GM18873 (cell line): ENCODE measurements at regions not wholly inside any gene's neighbourhood (a gene's known extent, or its start where the extent isn't known, plus 50 kb on each side); places are given as distances from the start of the nearest gene placed in this dataset.
A peak's percentile ranks its signal among the peaks of the same experiment; 100 is the strongest.

Source experiments
- ATAC-seq: cut with Tn5 transposase; IDR thresholded peaks from one replicate; pipeline ENCODE4 v1.9.1; 2021; ENCODE audit warnings: mild to moderate bottlenecking, moderate library complexity, moderate number of reproducible peaks; ENCODE audit not compliant: unreplicated experiment, low FRiP score

GRCh38 chr14:86897704-86898513, 1095.1 kb downstream of the GALC start:
- ATAC-seq, result no peak

- no peak for ATAC-seq
Observed at GRCh38 chr14:86897224-86897623, 1095.8 kb downstream of the GALC start.

GRCh38 chr14:86896701-86897100, 1096.3 kb downstream of the GALC start:
- no peak for ATAC-seq

DNA sequence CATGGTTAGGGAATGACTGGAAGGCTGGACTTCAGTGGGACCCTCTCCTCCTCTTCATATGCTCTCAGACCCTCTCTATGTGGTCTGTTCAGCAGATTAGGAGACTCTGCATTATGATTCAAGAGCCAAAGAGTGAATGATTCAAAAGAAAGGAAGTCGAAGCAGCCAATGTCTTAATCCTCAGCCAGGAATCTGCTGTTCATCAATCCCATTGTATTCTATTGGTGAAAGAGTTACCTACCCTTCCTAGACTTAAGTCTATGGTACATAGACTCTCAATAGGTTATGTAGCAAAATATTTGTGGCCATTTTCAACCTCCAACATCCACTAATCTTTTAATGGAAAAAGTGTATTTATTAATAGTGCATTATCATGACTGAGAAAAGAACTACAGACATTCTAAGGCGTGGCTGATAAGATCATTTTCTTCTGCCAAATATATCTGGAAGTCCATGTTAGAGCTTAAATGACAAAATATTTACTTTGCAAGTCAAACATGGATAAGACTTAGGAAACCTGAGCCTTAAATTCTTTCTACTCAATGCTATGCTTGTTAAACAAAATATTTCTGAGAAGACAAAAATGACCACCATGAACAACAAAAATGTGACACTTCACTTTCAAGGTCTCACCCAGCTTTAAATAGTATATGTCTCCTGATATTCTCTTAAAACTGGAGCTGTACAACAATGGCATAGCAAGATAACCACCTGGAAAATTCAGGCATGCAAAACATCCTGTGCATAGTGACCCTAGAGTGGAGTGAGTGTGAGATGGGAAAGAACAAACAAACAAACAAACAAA, 1100.6 kb downstream of the GALC start:
- no peak for ATAC-seq

GRCh38 chr14:86885280-86885679, 1107.7 kb downstream of the GALC start:
- ATAC-seq, result no peak

- no peak for ATAC-seq
Observed at GRCh38 chr14:86884498-86884897, 1108.5 kb downstream of the GALC start.

GRCh38 chr14:86882818-86883217, 1110.2 kb downstream of the GALC start:
- no peak for ATAC-seq

- no peak for ATAC-seq
Observed at GRCh38 chr14:86865934-86866333, 1127.0 kb downstream of the GALC start.

- ATAC-seq, result no peak
Observed at GRCh38 chr14:86858591-86858990, 1134.4 kb downstream of the GALC start.

- ATAC-seq, result no peak
Observed at GRCh38 chr14:86858031-86858430, 1135.0 kb downstream of the GALC start.

GRCh38 chr14:86852530-86852929, 1140.5 kb downstream of the GALC start:
- no peak for ATAC-seq

GRCh38 chr14:86847140-86847539, 1145.8 kb downstream of the GALC start:
- no peak for ATAC-seq

DNA sequence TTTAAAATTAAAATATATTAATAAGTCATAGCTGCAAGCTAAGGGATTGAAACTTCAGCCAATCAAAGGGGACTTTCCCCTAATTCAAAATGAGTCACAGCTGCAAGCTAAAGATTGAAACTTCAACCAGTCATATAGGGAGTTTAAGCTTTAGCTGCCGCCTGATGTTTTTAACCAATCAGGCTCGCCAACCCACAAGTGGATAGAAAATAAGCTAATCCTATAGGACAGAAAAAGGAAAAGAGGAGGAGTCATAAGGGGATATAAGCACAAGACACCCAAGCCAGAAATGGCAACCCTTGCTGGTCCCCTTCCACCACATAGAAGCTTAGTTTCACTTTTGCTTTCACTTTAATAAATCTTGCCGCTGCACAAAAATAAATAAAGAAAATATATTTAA, 1154.6 kb downstream of the GALC start:
- ATAC-seq, result peak; percentile 56

DNA sequence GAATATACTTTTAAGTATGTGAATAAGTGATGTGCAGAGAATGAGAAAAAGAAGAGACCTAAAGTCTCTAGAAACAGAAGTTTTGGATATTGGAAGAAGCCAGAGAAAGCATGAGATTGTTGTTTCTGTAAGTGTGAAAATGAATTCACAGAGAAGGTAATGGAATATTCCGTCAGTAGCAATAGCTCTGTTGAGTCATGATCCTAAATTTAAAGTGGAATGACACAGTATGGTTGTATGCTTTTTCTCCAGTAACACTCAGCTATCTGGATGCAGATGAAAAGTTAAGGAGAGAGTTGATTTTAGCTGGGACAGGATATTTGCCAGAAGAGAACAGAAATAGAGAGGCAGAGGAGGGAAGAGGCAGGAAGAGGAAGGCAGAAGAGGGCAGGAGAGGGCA, 1166.3 kb downstream of the GALC start:
- ATAC-seq, result no peak

DNA sequence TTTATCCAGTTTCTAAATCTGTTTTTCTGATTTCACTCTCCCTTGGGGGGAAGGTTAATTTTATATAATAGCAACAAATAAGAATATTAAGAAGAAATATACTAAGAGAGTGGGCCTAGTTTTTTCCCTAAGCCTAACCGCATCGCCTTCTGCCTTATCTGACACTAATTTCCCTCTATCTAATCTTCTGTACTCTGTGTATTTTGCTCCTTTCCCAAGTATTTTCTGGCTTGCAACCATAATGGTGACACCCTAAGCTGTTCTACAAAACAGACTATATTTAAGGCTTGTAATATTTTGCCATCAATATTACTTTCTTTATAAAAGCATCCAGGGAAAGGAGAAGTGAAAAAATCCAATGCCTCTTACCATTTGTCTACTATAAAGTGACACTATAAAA, 1168.8 kb downstream of the GALC start:
- no peak for ATAC-seq

DNA sequence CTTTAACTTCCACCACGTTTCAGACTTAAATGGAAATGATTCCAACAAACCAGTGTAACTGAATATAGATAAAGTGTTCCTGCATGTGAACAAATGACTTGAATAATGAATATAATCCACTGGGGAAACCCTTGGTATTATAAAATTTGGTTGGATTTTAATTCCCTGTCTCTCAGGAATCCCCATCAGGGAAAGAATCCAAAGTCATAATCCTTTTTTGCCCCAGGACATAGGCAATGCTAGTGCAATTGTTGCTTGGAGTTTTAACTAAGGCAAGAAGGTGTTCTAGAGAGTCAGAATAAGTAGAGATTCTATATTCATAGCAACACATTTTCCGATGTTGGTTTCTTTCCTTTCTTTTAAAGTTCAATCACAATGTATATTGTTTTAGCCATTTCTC, 1169.4 kb downstream of the GALC start:
- no peak for ATAC-seq

DNA sequence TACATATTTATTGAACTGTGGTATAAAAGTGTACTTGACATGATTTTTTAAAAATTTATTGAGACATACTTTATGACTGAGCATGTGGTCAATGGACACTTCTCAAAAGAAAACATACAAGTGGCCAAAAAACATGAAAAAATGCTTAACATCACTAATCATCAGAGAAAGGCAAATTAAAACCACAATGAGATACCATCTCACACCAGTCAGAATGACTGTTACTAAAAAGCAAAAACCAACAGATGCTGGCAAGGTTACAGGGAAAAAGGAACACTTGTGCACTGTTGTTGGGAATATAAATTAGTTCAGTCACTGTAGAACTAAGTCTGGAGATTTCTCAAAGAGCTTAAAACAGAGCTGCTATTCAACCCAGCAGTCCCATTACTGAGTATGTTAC, 1177.6 kb downstream of the GALC start:
- no peak for ATAC-seq

GRCh38 chr14:86802726-86803125, 1190.3 kb downstream of the GALC start:
- ATAC-seq, result no peak

GRCh38 chr14:86799244-86799647, 1193.7 kb downstream of the GALC start:
- ATAC-seq, result no peak

DNA sequence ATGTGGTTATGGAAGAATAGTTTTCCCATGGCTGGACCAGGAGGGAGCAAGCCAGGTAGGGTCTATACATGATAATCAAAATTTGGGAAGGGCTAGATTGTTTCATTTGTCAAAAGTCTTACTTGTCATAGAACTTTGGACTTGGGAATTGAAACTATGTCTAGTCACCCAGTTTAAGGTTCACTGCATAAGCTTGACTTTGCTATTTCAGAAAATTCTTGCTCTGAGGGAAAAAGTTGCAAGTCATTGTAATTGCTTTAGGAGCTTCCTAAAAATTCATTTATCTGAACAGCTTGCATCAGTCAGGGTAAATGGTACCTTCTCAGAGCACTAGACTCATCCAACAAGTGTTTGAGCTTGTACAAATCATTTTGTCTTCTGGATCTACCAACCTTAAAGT, 1194.7 kb downstream of the GALC start:
- no peak for ATAC-seq

DNA sequence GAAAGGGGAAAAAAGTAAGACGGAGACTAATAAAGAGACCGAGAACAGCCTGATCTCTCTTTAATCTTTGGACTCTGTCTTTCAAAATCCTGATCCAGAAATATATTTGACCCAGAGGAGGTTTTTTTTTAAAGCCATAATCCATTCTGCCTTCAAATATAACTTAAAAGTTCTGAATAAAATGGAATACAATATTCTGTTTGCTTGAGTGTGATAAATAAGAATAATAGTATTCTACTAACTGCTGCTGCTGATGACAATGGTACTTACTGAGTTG, 1196.0 kb downstream of the GALC start:
- ATAC-seq, result no peak
